ENCODE measurements at regions not wholly inside any gene's neighbourhood (a gene's known extent, or its start where the extent isn't known, plus 50 kb on each side); places are given as distances from the start of the nearest gene placed in this dataset.

- WGBS, result 95% methylated on average over 6 of the region's 7 CpGs
- peaks cover 18% of the 10 kb centered on the region for H3K4me1 ChIP-seq (ENCODE audit: insufficient read depth, low read length)
- H3K4me3 ChIP-seq (ENCODE audit: low read length), result no peak overlapping the region
- H3K27me3 ChIP-seq (ENCODE audit: insufficient read depth, low read length), result no peaks in the 10 kb centered on the region
- no peaks in the 10 kb centered on the region for H3K9me3 ChIP-seq (ENCODE audit: insufficient read depth, low read depth, low read length)
- no peak overlapping the region for H3K9ac ChIP-seq (ENCODE audit: low read depth, low read length)
- H3K36me3 ChIP-seq (ENCODE audit: insufficient read depth, low read length), result no peaks in the 10 kb centered on the region
- H3K27ac ChIP-seq (ENCODE audit: low read depth, low read length), result no peak overlapping the region
These were observed 664.9 kb upstream of the LCORL start for GRCh38 chr4:18686338-18687037.

- WGBS, result 93% methylated on average over 4 of the region's 4 CpGs
- Histone ChIP-seq H3K9ac (ENCODE audit: low read depth, low read length) (no peak overlapping the region), H3K9me3 (ENCODE audit: insufficient read depth, low read depth, low read length) (no peaks in the 10 kb centered on the region), H3K4me3 (ENCODE audit: low read length) (no peak overlapping the region), H3K4me1 (ENCODE audit: insufficient read depth, low read length) (peaks cover 6% of the 10 kb centered on the region), H3K27ac (ENCODE audit: low read depth, low read length) (no peak overlapping the region), H3K27me3 (ENCODE audit: insufficient read depth, low read length) (no peaks in the 10 kb centered on the region), H3K36me3 (ENCODE audit: insufficient read depth, low read length) (no peaks in the 10 kb centered on the region)
These were observed 663.4 kb upstream of the LCORL start for GRCh38 chr4:18684932-18685331.

GRCh38 chr4:18676526-18676915 is 655.0 kb upstream of the LCORL start:
- Histone ChIP-seq H3K27me3 (ENCODE audit: insufficient read depth, low read length) (no peaks in the 10 kb centered on the region), H3K4me3 (ENCODE audit: low read length) (no peak overlapping the region), H3K4me1 (ENCODE audit: insufficient read depth, low read length) (no peaks in the 10 kb centered on the region), H3K36me3 (ENCODE audit: insufficient read depth, low read length) (no peaks in the 10 kb centered on the region), H3K27ac (ENCODE audit: low read depth, low read length) (no peak overlapping the region), H3K9me3 (ENCODE audit: insufficient read depth, low read depth, low read length) (no peaks in the 10 kb centered on the region), H3K9ac (ENCODE audit: low read depth, low read length) (no peak overlapping the region)
- WGBS, result 88% methylated on average over 4 of the region's 4 CpGs

- WGBS, result 92% methylated on average over 4 of the region's 4 CpGs
- Histone ChIP-seq H3K27ac (ENCODE audit: low read depth, low read length) (no peak overlapping the region), H3K4me1 (ENCODE audit: insufficient read depth, low read length) (no peaks in the 10 kb centered on the region), H3K4me3 (ENCODE audit: low read length) (no peak overlapping the region), H3K36me3 (ENCODE audit: insufficient read depth, low read length) (no peaks in the 10 kb centered on the region), H3K27me3 (ENCODE audit: insufficient read depth, low read length) (no peaks in the 10 kb centered on the region), H3K9ac (ENCODE audit: low read depth, low read length) (no peak overlapping the region), H3K9me3 (ENCODE audit: insufficient read depth, low read depth, low read length) (no peaks in the 10 kb centered on the region)
These were observed 654.3 kb upstream of the LCORL start for GRCh38 chr4:18675586-18676525.

- Histone ChIP-seq H3K27ac (ENCODE audit: low read depth, low read length) (no peak overlapping the region), H3K4me3 (ENCODE audit: low read length) (no peak overlapping the region), H3K27me3 (ENCODE audit: insufficient read depth, low read length) (no peaks in the 10 kb centered on the region), H3K9ac (ENCODE audit: low read depth, low read length) (no peak overlapping the region), H3K4me1 (ENCODE audit: insufficient read depth, low read length) (no peaks in the 10 kb centered on the region), H3K36me3 (ENCODE audit: insufficient read depth, low read length) (no peaks in the 10 kb centered on the region), H3K9me3 (ENCODE audit: insufficient read depth, low read depth, low read length) (peaks cover 5% of the 10 kb centered on the region; the same call in 1 of the 2 replicates)
- WGBS, result 95% methylated on average over 1 of the region's 1 CpG
These were observed 648.5 kb upstream of the LCORL start for GRCh38 chr4:18670034-18670433.

- WGBS, result 97% methylated on average over 1 of the region's 1 CpG
- Histone ChIP-seq H3K27me3 (ENCODE audit: insufficient read depth, low read length) (no peaks in the 10 kb centered on the region), H3K36me3 (ENCODE audit: insufficient read depth, low read length) (no peaks in the 10 kb centered on the region), H3K4me1 (ENCODE audit: insufficient read depth, low read length) (no peaks in the 10 kb centered on the region), H3K9ac (ENCODE audit: low read depth, low read length) (no peak overlapping the region), H3K9me3 (ENCODE audit: insufficient read depth, low read depth, low read length) (peaks cover 5% of the 10 kb centered on the region; the same call in 1 of the 2 replicates), H3K4me3 (ENCODE audit: low read length) (no peak overlapping the region), H3K27ac (ENCODE audit: low read depth, low read length) (no peak overlapping the region)
These were observed 647.8 kb upstream of the LCORL start for GRCh38 chr4:18669390-18669789.

GRCh38 chr4:18666322-18666721 is 644.8 kb upstream of the LCORL start:
- H3K9me3 ChIP-seq (ENCODE audit: insufficient read depth, low read depth, low read length), result peaks cover 5% of the 10 kb centered on the region; the same call in 1 of the 2 replicates
- WGBS, result 98% methylated on average over 6 of the region's 6 CpGs
- no peaks in the 10 kb centered on the region for H3K36me3 ChIP-seq (ENCODE audit: insufficient read depth, low read length)

GRCh38 chr4:18664171-18664570 is 642.6 kb upstream of the LCORL start:
- no peak overlapping the region for H3K9ac ChIP-seq (ENCODE audit: low read depth, low read length)
- no peaks in the 10 kb centered on the region for H3K36me3 ChIP-seq (ENCODE audit: insufficient read depth, low read length)
- H3K4me3 ChIP-seq (ENCODE audit: low read length), result no peak overlapping the region
- H3K9me3 ChIP-seq (ENCODE audit: insufficient read depth, low read depth, low read length), result no peaks in the 10 kb centered on the region
- 94% methylated on average over 9 of the region's 9 CpGs for WGBS
- H3K27me3 ChIP-seq (ENCODE audit: insufficient read depth, low read length), result no peaks in the 10 kb centered on the region
- H3K4me1 ChIP-seq (ENCODE audit: insufficient read depth, low read length), result no peaks in the 10 kb centered on the region
- no peak overlapping the region for H3K27ac ChIP-seq (ENCODE audit: low read depth, low read length)

More at GRCh38 chr4:18666322-18666721, 644.8 kb upstream of the LCORL start:
- H3K9ac ChIP-seq (ENCODE audit: low read depth, low read length), result no peak overlapping the region
- no peak overlapping the region for H3K4me3 ChIP-seq (ENCODE audit: low read length)
- no peak overlapping the region for H3K27ac ChIP-seq (ENCODE audit: low read depth, low read length)
- no peaks in the 10 kb centered on the region for H3K4me1 ChIP-seq (ENCODE audit: insufficient read depth, low read length)
- H3K27me3 ChIP-seq (ENCODE audit: insufficient read depth, low read length), result no peaks in the 10 kb centered on the region

- Histone ChIP-seq H3K27me3 (ENCODE audit: insufficient read depth, low read length) (no peaks in the 10 kb centered on the region), H3K9ac (ENCODE audit: low read depth, low read length) (no peak overlapping the region), H3K36me3 (ENCODE audit: insufficient read depth, low read length) (no peaks in the 10 kb centered on the region), H3K4me1 (ENCODE audit: insufficient read depth, low read length) (no peaks in the 10 kb centered on the region), H3K4me3 (ENCODE audit: low read length) (no peak overlapping the region), H3K27ac (ENCODE audit: low read depth, low read length) (no peak overlapping the region), H3K9me3 (ENCODE audit: insufficient read depth, low read depth, low read length) (no peaks in the 10 kb centered on the region; the same call in 1 of the 2 replicates)
- no CpG with 5 or more reads among the region's 2 CpGs for WGBS
These were observed 623.8 kb upstream of the LCORL start for GRCh38 chr4:18645351-18645750.

- H3K4me3 ChIP-seq (ENCODE audit: low read length), result no peak overlapping the region
- 0 out of 2 replicates have a peak, but pooled peaks cover 6% of the 10 kb centered on the region for H3K4me1 ChIP-seq (ENCODE audit: insufficient read depth, low read length)
- H3K9me3 ChIP-seq (ENCODE audit: insufficient read depth, low read depth, low read length), result no peaks in the 10 kb centered on the region
- H3K9ac ChIP-seq (ENCODE audit: low read depth, low read length), result no peak overlapping the region
- no peaks in the 10 kb centered on the region for H3K27me3 ChIP-seq (ENCODE audit: insufficient read depth, low read length)
- H3K36me3 ChIP-seq (ENCODE audit: insufficient read depth, low read length), result no peaks in the 10 kb centered on the region
- no peak overlapping the region for H3K27ac ChIP-seq (ENCODE audit: low read depth, low read length)
These were observed 619.8 kb upstream of the LCORL start for GRCh38 chr4:18641334-18641733.

- no peak overlapping the region for H3K27ac ChIP-seq (ENCODE audit: low read depth, low read length)
These were observed 616.5 kb upstream of the LCORL start for GRCh38 chr4:18638031-18638430.

More at GRCh38 chr4:18638031-18638430, 616.5 kb upstream of the LCORL start:
- no peaks in the 10 kb centered on the region for H3K9me3 ChIP-seq (ENCODE audit: insufficient read depth, low read depth, low read length)
- no peak overlapping the region for H3K9ac ChIP-seq (ENCODE audit: low read depth, low read length)
- no peak overlapping the region for H3K4me3 ChIP-seq (ENCODE audit: low read length)
- WGBS, result 87% methylated on average over 3 of the region's 4 CpGs
- 0 out of 2 replicates have a peak, but pooled peaks cover 6% of the 10 kb centered on the region for H3K4me1 ChIP-seq (ENCODE audit: insufficient read depth, low read length)
- H3K27me3 ChIP-seq (ENCODE audit: insufficient read depth, low read length), result no peaks in the 10 kb centered on the region
- H3K36me3 ChIP-seq (ENCODE audit: insufficient read depth, low read length), result no peaks in the 10 kb centered on the region

Measured in HUES64 (cell line).